ENCODE measurements at regions not wholly inside any gene's neighbourhood (a gene's known extent, or its start where the extent isn't known, plus 50 kb on each side); places are given as distances from the start of the nearest gene placed in this dataset.

DNA sequence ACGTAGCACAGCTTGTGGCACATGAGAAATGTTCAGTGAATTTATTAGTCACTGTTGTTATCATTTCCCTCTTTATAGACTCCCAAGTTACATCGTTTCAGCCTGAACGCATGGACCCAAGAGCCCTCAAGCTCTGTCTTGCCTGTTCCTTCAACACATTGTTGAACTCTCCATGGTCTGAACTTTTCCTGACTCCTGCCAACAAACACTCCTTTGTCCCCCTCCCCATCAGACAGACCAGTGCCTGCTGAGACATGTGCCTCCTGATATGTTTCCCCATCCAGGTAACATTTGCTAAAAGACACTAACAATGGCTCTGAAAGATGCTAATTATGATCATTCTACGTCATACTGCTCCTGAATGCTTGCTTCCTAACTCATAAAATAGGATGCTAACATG lies 108.7 kb upstream of the NFIA start (continued):
- TF ChIP-seq RAD21 (IDR thresholded peaks at IDR 0.05 in 1 of 2, conservative IDR thresholded peaks at IDR 0.05 in 1 of 2; ENCODE audit: low read depth in 2 of 2, low read length in 2 of 2) = no peak
- no peak for TF ChIP-seq SP4 (IDR thresholded peaks at IDR 0.05; ENCODE audit: low read length)
- no peak for TF ChIP-seq BRCA1 (IDR thresholded peaks at IDR 0.05; ENCODE audit: low read depth, low read length)
- no peak for TF ChIP-seq CTBP2 (IDR thresholded peaks at IDR 0.05; ENCODE audit: borderline replicate concordance, insufficient read depth, insufficient read length, low read length)
